ENCODE measurements at regions not wholly inside any gene's neighbourhood (a gene's known extent, or its start where the extent isn't known, plus 50 kb on each side); places are given as distances from the start of the nearest gene placed in this dataset.
A peak's percentile ranks its signal among the peaks of the same experiment; 100 is the strongest.

GRCh38 chr12:77777274-77777673, 53.4 kb upstream of the NAV3 start:
- Histone ChIP-seq H3K36me3 (no peaks in the 10 kb centered on the region), H3K4me1 (no peaks in the 10 kb centered on the region), H3K9me3 (no peaks in the 10 kb centered on the region), H3K27ac (no peak overlapping the region), H3K4me3 (no peak overlapping the region), H3K27me3 (no peaks in the 10 kb centered on the region)
- 85 to 92% methylated on average over 1 of the region's 1 CpG for WGBS, 2 donors
- TF ChIP-seq POLR2AphosphoS5 (IDR thresholded peaks at IDR 0.05) (no peak), EP300 (IDR thresholded peaks at IDR 0.05) (no peak), POLR2A (IDR thresholded peaks at IDR 0.05) (no peak), CTCF (IDR thresholded peaks at IDR 0.05) (no peak)
- ATAC-seq (ENCODE audit: low FRiP score in 2 of 2) (no peak), DNase-seq (no peak)

- no peak overlapping the region for H3K4me3 ChIP-seq
- H3K36me3 ChIP-seq: no peaks in the 10 kb centered on the region
- H3K27me3 ChIP-seq: no peaks in the 10 kb centered on the region
- no peak for ATAC-seq (ENCODE audit: low FRiP score in 2 of 2)
- H3K9me3 ChIP-seq: no peaks in the 10 kb centered on the region
- no peaks in the 10 kb centered on the region for H3K4me1 ChIP-seq
- DNase-seq: no peak
- TF ChIP-seq EP300 (IDR thresholded peaks at IDR 0.05): no peak
- TF ChIP-seq POLR2AphosphoS5 (IDR thresholded peaks at IDR 0.05): no peak
- no peak for TF ChIP-seq CTCF (IDR thresholded peaks at IDR 0.05)
- no peak for TF ChIP-seq POLR2A (IDR thresholded peaks at IDR 0.05)
- WGBS, 2 donors: 75 to 90% methylated on average over 5 of the region's 5 CpGs
- no peak overlapping the region for H3K27ac ChIP-seq
Observed at GRCh38 chr12:77774761-77775160, 55.9 kb upstream of the NAV3 start.

- 85 to 88% methylated on average over 6 of the region's 6 CpGs for WGBS, 2 donors
- no peaks in the 10 kb centered on the region for H3K4me1 ChIP-seq
- TF ChIP-seq CTCF (IDR thresholded peaks at IDR 0.05): no peak
- TF ChIP-seq POLR2AphosphoS5 (IDR thresholded peaks at IDR 0.05): no peak
- no peak for TF ChIP-seq EP300 (IDR thresholded peaks at IDR 0.05)
- no peak for TF ChIP-seq POLR2A (IDR thresholded peaks at IDR 0.05)
- DNase-seq (no peak), ATAC-seq (ENCODE audit: low FRiP score in 2 of 2) (no peak)
- H3K4me3 ChIP-seq: no peak overlapping the region
- peaks cover 0 to 9% (median 3%) of the 10 kb centered on the region in 4 donors for H3K9me3 ChIP-seq
- H3K36me3 ChIP-seq: no peaks in the 10 kb centered on the region
- no peaks in the 10 kb centered on the region for H3K27me3 ChIP-seq
- H3K27ac ChIP-seq: no peak overlapping the region
Observed at GRCh38 chr12:77772676-77773298, 57.9 kb upstream of the NAV3 start.

GRCh38 chr12:77768558-77768957, 62.1 kb upstream of the NAV3 start:
- Histone ChIP-seq H3K27me3 (no peaks in the 10 kb centered on the region), H3K36me3 (no peaks in the 10 kb centered on the region), H3K4me3 (no peak overlapping the region), H3K27ac (no peak overlapping the region), H3K9me3 (peaks cover 0 to 13% (median 6%) of the 10 kb centered on the region in 4 donors), H3K4me1 (no peaks in the 10 kb centered on the region)
- DNase-seq (no peak), ATAC-seq (ENCODE audit: low FRiP score in 2 of 2) (peak in 1 of 2 donors; percentile 22)
- no peak for TF ChIP-seq CTCF (IDR thresholded peaks at IDR 0.05)
- no peak for TF ChIP-seq EP300 (IDR thresholded peaks at IDR 0.05)
- no peak for TF ChIP-seq POLR2AphosphoS5 (IDR thresholded peaks at IDR 0.05)
- no peak for TF ChIP-seq POLR2A (IDR thresholded peaks at IDR 0.05)
- WGBS, 2 donors: 100% methylated on average over 1 of the region's 1 CpG; no CpG with 5 or more reads in 1 of the 2 donors

GRCh38 chr12:77767756-77768343, 62.8 kb upstream of the NAV3 start:
- ATAC-seq (ENCODE audit: low FRiP score in 2 of 2): no peak
- DNase-seq: no peak
- Histone ChIP-seq H3K27me3 (no peaks in the 10 kb centered on the region), H3K4me3 (no peak overlapping the region), H3K36me3 (no peaks in the 10 kb centered on the region), H3K27ac (no peak overlapping the region), H3K9me3 (peaks cover 0 to 13% (median 6%) of the 10 kb centered on the region in 4 donors), H3K4me1 (no peaks in the 10 kb centered on the region)
- WGBS, 2 donors: 94 to 100% methylated on average over 1 of the region's 1 CpG
- TF ChIP-seq CTCF (IDR thresholded peaks at IDR 0.05) (no peak), POLR2AphosphoS5 (IDR thresholded peaks at IDR 0.05) (no peak), POLR2A (IDR thresholded peaks at IDR 0.05) (no peak), EP300 (IDR thresholded peaks at IDR 0.05) (no peak)
